GM19240 (cell line): ENCODE measurements at regions not wholly inside any gene's neighbourhood (a gene's known extent, or its start where the extent isn't known, plus 50 kb on each side); places are given as distances from the start of the nearest gene placed in this dataset.
"Not testable (repeated sequence)": the region's sequence is repeated elsewhere in the genome, so short reads cannot be mapped to it uniquely, and the experiment has no call there.

ENCODE experiments used
- DNase-seq: peaks from one replicate; pipeline ENCODE4 v3.0.0; 2011; ENCODE audit warnings: low spot score; ENCODE audit not compliant: insufficient read length

- no peak for DNase-seq
Observed at GRCh38 chr5:117189784-117190183, 615.2 kb upstream of the SEMA6A start.

GRCh38 chr5:117188211-117188610 is 613.6 kb upstream of the SEMA6A start:
- no peak for DNase-seq

- DNase-seq: no peak
Observed at GRCh38 chr5:117186751-117187150, 612.1 kb upstream of the SEMA6A start.

DNA sequence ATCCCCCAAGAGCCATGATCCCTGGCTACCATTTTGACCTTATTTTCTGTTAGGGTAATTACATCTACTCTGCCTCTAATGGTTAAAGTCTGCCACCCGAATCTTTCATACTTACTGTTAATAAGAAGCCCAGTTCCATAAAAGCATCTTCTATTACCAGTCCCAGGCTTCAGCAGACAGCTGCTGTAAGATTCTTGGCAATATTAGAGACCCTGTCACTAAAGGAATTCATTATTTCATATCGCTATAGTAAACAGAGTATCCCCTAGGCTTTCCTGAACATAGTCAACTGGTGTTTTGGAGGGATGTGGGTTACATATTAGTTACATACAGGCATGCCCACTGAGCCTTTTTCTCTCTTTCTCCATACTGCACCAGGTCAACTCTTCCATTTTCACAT is 608.7 kb upstream of the SEMA6A start:
- no peak for DNase-seq

DNA sequence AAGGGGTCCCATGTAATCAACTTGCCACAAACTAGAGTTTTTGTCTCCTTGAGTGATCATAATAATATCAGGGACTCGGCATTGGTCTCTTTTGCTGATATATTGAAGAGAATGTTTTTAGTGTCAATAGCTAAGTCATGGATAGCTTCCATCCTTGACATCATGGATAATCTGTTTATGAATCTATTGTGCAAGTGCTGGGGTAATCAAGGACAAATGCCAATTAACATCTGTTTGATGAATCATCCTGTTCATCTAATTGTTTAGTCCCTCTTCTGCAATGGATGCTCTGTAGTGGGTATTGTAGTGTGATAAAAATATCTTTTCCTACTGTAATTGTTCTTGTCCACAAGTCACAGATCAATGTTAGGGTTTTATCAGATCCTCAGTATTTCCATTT is 607.5 kb upstream of the SEMA6A start:
- DNase-seq: no peak

DNA sequence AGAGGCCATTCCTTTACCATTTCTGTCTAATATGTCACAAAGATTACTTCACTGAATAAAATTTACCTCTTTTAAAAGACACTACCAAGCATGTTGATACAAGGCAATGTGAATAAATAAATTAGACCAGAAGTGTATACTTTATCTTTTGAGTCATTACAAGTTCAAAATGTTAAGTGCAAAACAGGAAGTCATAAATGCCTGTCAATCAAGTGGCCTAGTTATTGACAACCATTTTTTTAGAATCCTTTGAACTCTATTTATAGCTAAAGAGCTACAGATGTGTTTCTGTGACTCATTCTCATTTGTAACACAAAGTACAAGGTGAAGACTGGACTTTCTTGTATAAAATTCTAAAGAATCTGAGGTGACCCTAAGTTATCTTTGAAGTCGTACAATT is 602.7 kb upstream of the SEMA6A start:
- DNase-seq: no peak

GRCh38 chr5:117165068-117165467 is 590.4 kb upstream of the SEMA6A start:
- DNase-seq: no peak

- DNase-seq: no peak
Observed at GRCh38 chr5:117161718-117162335, 587.2 kb upstream of the SEMA6A start.

- DNase-seq: no peak
Observed at GRCh38 chr5:117160391-117160790, 585.8 kb upstream of the SEMA6A start.

GRCh38 chr5:117149312-117149711 is 574.7 kb upstream of the SEMA6A start:
- no peak for DNase-seq

GRCh38 chr5:117144086-117144485 is 569.5 kb upstream of the SEMA6A start:
- DNase-seq: no peak

- no peak for DNase-seq
Observed at GRCh38 chr5:117143406-117143805, 568.8 kb upstream of the SEMA6A start.

DNA sequence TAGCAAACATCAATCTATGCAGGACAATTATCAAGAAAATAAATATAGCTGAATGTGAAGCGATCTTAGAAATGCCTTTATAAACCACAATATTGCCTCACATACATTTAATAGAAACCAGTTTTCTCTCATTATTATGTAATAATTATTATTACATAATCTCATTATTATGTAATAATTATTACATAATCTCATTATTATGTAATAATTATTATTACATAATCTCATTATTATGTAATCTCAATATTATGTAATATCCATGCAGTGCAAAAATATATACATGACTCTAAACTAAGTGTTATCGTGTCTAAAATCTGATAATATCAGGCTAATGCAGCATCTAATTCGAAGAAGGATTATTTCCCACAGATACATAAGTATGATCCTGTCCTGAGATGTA is 563.9 kb upstream of the SEMA6A start:
- DNase-seq: no peak

DNA sequence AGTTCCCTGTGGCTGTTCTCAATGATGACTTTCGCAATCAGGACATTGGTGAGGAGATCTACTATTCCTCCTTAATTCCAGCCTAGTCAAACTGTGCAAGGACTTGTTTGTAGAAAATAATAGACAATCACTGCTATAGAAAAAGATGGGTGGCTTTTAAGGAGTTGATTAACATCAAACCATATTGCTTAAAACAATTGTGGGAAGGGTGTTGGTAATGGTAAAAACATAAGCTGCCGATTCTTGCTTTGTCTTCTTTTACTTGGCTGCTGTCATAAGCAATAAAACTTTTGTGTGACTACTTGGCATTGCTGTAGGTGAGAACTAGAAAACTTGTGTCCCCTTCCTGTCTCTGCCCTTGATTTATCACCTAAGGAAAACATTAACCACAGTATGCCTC is 561.2 kb upstream of the SEMA6A start:
- no peak for DNase-seq

DNA sequence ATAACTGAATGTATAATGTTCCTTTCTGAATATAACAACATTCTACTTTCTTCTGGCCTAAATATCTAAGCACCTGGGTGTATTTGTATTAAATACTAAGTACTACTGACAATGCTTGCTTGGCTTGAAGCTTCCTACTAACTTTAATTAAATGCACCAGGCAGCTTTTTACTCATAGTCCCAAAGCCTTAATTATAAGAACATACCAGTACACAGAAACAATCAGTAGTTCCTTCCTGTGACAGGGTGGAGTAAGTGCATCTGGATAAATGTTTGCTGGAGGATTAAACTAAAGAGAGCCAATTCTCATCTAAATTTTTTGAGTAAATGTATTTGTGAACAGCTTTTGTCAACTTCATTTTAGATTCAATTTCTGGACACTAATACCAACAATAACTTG is 558.6 kb upstream of the SEMA6A start:
- no peak for DNase-seq

GRCh38 chr5:117131876-117132275 is 557.3 kb upstream of the SEMA6A start:
- no peak for DNase-seq

- no peak for DNase-seq
Observed at GRCh38 chr5:117131048-117131679, 556.5 kb upstream of the SEMA6A start.

- DNase-seq: no peak
Observed at GRCh38 chr5:117118499-117118898, 543.9 kb upstream of the SEMA6A start.

GRCh38 chr5:117117314-117117713 is 542.7 kb upstream of the SEMA6A start:
- DNase-seq: not testable (repeated sequence)

DNA sequence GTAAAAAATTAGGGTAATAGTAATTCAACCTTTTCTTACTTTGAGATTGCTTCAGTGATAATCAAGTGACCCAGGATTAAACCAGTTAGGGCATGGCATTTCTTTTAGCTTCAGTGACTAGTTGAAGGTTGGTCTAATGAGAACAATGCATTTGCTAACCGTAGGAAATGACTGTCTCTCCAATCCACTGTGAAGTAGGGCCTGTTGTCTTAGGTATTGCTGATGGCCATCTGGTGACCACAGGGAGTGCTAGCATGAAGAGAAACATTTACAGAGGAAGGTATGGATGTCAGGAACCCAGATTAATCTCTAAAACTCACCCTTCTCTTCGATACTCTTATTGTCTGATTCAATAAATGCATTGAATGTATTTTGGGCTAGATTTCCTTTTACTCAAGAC is 535.9 kb upstream of the SEMA6A start:
- DNase-seq: no peak

DNA sequence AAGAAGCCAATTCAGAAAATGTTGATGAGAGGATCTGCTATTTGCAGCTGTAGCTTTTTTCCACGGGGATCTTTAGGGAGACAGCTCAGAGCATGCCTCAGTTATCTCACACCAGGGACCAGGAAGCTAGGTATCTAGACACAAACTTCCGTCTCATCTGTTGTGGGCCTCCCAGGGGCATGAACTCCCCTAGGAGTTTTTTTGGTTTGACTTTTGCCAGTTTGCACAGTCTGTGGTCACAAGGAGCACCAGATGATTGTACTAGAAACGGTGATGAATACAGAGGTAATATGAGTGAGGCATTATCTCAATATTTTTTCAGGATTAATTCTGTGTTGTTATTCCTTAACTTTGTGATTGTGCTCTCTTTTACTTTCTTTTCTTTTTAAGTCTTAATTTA is 533.2 kb upstream of the SEMA6A start:
- DNase-seq: no peak

- no peak for DNase-seq
Observed at GRCh38 chr5:117103703-117104102, 529.1 kb upstream of the SEMA6A start.

- no peak for DNase-seq
Observed at GRCh38 chr5:117102591-117102990, 528.0 kb upstream of the SEMA6A start.

DNA sequence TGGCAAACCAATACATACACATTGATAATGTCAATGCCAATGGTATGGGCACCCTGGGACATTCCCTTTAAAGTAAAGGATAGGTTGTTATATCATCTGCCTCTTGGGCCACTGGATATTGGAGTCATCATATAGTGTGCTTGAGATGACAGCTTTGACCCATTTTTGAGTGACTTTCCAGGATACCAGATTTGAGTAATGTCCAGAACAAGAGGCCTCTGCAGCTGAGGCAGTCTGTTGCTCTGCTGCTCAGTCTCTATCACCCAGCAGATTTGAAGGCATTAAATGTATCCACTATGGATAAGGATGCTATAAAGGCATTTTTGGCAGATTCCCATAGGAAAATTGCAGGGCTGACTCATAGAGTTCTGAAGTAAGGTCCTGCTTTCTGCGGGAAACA is 525.6 kb upstream of the SEMA6A start:
- no peak for DNase-seq
